HL-60/S4 treated with phorbol 12-myristate 13-acetate at 8.2 ng/mL for 4 days and 3 days (cell line): ENCODE measurements at regions not wholly inside any gene's neighbourhood (a gene's known extent, or its start where the extent isn't known, plus 50 kb on each side); places are given as distances from the start of the nearest gene placed in this dataset.
"Not testable (repeated sequence)": the region's sequence is repeated elsewhere in the genome, so short reads cannot be mapped to it uniquely, and the experiment has no call there.

Experiments used
- in situ Hi-C: fragments of 300-500 bp; cut with MboI; formaldehyde crosslinking; loops from 2 replicates; pipeline ENCODE4 v1.15.0; 2022; ENCODE audit warnings: low sequenced_read_pairs

DNA sequence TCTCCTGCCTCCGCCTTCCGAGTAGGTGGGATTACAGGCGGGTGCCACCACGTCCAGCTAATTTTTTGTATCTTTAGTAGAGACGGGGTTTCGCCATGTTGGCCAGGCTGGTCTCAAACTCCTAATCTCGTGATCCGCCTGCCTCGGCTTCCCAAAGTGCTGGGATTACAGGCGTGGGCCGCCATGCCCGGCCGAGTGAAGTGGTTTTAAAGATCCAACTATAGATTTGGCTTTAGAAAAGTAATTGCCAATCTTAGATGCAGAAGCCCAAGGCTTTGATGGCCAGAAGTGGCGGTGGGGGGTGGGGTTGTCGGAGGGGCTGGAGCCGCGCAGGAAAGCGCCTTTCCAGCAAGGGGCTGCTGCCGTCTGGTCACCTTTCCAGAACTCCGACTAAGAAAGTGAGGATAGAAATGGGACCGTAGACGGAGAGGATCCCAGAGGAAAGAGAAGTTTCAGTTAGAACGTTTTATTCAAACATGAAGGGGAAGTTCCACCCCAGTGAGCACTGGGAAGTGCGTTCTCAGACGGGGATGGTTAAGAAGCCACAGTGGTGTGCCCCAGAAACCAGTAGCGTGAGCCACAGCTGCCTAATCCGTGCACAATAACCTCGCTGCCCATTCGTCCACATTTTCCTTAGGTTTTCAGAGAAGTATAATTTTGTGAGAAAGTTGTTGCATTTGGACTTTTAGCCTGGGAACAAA, 69.7 kb downstream of the DLL1 start:
- in situ Hi-C loops: no loop called here

GRCh38 chr6:170213637-170214018, 77.2 kb downstream of the DLL1 start:
- in situ Hi-C loops: not testable (repeated sequence)

DNA sequence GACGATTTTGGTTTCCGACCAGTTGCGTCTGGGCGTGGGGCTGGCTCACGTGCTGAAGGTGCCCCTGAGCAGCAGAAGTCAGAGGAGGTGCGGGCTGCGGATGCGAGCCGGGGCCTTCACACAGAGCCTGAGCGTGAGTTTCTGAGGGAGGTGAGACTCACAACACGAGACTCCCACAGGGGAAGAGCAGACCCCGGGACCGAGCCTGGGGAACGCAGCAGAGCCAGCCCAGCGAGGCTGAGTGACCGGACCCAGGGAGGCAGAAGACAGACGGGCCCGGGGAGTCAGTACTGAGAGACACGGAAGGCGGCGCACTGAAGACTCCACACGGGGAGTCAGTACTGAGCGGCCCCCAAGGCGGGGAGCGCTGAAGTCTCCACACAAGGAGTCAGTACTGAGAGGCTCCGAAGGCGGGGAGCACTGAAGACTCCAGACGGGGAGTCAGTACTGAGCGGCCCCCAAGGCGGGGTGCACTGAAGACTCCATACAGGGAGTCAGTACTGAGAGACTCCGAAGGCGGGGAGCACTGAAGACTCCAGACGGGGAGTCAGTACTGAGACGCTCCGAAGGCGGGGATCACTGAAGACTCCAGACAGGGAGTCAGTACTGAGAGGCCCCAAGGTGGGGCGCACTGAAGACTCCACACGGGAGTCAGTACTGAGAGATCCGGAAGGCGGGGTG, 77.8 kb downstream of the DLL1 start:
- in situ Hi-C loops: no loop called here

GRCh38 chr6:170212051-170212756, 78.7 kb downstream of the DLL1 start:
- in situ Hi-C loops: no loop called here

GRCh38 chr6:170211404-170212025, 79.4 kb downstream of the DLL1 start:
- in situ Hi-C loops: no loop called here

- in situ Hi-C loops: no loop called here
Measured at GRCh38 chr6:170210651-170211403, 80.1 kb downstream of the DLL1 start.

DNA sequence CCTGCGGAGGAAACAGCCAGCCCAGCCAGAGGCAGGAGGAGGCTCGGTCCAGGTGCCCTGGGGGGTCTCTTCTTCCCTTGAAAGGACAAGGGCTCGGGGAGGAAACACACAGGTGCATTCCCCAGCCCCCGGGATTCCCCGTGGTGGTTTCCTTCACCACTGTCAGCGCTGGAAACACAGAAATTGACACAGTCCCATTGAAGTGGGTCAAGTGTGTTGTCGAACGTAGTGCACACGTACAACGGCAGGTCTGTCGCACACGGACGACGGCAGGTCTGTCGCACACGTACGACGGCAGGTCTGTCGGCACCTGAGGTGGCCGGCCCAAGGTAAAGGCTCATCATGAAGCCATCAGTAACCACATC, 80.9 kb downstream of the DLL1 start:
- in situ Hi-C loops: no loop called here

DNA sequence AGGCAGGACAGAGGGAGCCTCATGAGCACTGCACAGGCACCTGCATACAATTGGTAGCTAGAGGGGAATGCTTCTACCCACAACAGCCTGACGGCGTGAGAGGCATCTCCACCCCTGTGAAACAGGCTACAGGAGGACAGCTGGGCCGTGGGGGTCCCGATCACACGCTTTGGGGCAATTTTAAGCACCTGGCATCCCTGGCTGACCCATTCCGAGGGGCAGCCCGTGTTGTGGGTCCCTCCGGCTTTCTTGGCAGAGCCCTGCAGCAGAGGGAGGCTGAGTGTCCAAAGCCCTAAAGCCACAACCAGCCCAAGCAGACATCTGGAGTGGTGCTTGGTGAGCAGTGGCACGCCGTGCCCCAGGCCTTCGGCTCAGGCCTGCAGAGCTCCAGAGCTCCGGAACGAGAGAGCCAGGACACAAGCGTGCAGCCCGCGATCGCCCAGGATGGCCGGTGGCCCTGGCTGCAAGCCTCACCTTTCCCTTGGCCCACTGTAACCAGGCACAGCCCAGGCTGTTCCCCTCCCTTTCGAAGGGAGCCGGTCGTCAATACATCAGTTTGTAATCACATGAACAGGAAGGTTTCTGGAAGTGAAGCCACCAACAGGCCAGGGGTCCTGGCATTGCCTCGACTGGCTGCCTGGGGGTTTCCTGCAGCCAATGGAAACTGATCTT, 81.4 kb downstream of the DLL1 start:
- in situ Hi-C loops: no loop called here

DNA sequence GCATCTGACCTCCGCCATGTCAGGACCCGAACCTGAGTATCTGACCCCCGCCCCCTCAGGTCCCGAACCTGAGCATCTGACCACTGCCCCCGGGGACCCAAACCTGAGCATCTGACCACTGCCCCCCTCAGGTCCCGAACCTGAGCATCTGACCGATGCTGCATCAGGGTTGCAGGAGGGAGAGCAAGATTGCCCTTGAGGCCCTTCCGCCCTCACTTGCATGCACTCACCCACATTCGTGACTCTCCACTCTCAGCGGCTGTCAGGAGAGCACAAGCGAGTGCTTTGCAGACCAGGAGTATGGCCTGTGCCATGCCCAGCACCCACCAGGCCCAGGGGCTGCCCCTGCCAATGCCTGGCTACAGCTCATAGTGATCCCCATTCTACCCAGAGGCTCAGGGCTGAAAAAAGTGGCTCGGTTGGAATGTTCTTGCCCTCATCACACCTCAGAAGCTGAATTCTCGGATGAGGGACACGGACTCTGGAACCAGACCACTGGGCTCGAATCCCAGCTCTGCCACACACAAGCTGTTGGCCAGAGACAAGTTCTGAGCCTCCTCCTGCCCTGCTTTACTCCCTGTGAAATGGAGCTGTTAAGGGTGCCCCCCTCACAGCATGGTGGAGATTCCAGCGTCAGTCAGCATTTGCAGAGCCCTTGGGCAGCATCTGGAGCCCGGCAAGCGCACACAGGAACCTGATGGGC, 82.1 kb downstream of the DLL1 start:
- in situ Hi-C loops: no loop called here

- in situ Hi-C loops: no loop called here
Measured at GRCh38 chr6:170208182-170208601, 82.7 kb downstream of the DLL1 start.

DNA sequence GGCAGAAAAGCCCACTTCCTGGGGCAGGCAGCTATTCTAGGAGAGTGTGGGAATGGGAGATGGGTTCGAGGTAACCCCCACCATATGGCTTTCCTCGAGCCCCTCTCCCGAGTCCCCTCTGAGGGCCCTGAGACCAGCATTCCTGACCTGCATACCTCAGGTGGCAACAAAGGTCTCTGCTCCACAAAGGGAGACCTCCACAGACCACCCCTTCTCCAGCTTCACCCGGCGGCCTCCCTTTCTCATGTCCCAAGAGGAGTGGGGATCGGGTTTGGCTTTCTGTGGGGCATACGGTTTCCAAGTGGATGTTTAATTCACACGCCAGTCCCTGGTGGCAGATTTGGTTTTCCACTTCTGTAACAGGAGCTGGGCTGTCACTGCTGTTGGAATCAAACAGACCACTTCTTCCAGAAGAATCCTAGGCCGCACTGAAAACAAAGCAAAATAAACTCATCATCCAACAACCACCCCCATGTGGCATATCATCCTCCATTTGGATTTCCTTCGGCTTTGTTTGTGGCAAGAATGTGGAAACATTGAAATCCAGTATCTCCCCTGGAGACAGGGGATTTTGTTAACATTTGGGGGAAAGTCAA, 83.2 kb downstream of the DLL1 start:
- in situ Hi-C loops: no loop called here

- in situ Hi-C loops: no loop called here
Measured at GRCh38 chr6:170206851-170207431, 83.9 kb downstream of the DLL1 start.

DNA sequence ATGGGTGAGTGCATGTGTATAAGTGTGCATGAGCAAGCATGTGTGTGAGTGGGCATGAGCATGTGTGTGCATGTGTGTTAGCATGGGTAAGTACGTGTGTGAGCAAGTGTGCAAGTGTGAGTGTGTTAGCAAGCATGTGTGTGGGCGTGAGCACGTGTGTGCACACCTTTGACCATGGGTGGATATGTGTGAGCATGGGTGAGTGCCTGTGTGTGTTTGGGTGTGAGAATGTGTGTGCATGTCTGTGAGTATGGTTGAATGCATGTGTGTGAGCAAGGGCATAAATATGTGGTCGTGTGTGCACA, 84.6 kb downstream of the DLL1 start:
- in situ Hi-C loops: no loop called here

DNA sequence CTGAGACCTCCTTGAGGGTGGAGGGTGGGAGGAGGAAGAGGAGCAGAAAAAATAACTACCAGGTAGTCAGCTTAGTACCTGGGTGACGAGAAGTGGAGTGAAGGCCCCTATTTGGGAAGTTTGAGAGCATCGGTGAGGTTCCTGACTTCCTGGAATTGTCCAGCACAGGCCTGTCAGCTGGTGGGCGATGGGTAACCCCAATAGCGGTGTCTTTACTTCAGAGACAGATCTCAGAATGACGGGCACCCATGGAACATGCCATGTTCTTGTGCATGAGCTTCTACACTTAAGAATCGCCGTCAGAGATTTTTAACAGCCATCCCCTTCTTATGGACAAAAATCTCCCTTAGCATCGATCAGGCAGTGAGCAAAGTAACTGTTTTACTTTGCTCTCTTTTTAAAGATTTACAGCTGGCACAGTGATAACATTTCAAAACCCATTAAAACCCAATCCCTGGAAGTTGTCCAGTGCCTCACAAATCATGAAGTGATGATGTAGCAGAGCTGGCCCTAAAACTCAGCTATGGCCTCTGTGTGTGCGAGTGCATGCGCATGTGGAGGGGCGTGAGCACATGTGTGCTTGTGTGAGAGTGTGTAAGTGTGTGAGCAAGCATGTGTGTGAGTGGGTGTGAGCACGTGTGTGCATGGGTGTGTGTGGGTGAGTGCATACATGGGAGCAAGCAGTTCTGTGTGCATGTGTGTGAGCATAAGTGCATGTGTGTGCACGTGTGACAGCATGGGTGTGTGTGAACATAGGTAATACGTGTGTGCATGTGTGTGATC, 85.2 kb downstream of the DLL1 start:
- in situ Hi-C loops: no loop called here

GRCh38 chr6:170205126-170205525, 85.8 kb downstream of the DLL1 start:
- in situ Hi-C loops: no loop called here

- in situ Hi-C loops: no loop called here
Measured at GRCh38 chr6:170203212-170203611, 87.7 kb downstream of the DLL1 start.

DNA sequence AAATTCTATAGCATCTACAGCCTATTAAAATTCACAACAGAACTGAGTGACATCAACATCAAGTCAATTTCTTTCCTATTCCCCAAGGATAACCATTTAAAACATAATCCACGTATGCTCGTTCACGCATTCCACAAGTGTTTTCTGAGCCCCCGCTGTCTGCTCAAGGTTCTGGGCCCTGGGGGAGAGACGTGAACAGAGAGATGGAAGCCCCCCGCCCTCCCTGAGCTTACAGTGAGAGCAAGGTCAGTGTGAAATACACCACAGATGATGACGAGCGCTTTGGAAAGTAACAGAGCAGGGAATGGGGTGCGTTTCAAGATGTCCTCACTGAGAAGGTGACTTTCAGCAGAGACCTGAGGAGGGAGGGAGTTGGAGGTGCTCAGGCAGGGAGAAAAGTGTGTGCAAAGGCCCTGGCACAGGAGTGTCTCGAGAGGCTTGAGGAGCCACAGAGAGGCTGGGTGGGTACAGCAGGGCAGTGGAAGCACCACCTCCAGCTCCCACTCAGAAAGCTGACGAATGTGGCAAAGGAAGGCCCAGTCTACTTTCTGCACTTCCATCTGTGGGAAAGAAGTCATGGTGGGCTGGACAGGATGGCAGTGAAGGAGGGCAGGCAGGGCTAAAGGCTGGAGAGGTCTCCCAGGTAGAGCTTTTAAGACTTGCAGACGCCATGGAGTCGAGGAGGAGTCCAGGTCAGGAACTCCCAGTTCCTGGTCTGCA, 88.3 kb downstream of the DLL1 start:
- in situ Hi-C loops: no loop called here

GRCh38 chr6:170201361-170201760, 89.5 kb downstream of the DLL1 start:
- in situ Hi-C loops: no loop called here
